Esophagus muscularis mucosa (tissue), 4 donors: ENCODE measurements at regions not wholly inside any gene's neighbourhood (a gene's known extent, or its start where the extent isn't known, plus 50 kb on each side); places are given as distances from the start of the nearest gene placed in this dataset.

Source experiments
- DNase-seq: peaks from one replicate; pipeline ENCODE4 v3.0.0-alpha.2; 2017; ENCODE audit errors: extremely low spot score
- H3K27ac ChIP-seq, 4 donors: fragments of 200-600 bp; sonication (generic); replicated peaks in 1 of 4; 1 replicate in 3 of 4; 2 replicates in 1 of 4; pipeline ENCODE4 v1.5.1; 2016 to 2019; ENCODE audit warnings: mild to moderate bottlenecking in 1 of 4
- H3K27me3 ChIP-seq, 4 donors: fragments of 200-600 bp; sonication (generic); one replicate each; pipeline versions ENCODE4 v1.5.1 to v1.6.0; 2016 to 2019
- H3K36me3 ChIP-seq, 4 donors: fragments of 200-600 bp; sonication (generic); one replicate each; pipeline ENCODE4 v1.5.1; 2016 to 2019
- H3K4me1 ChIP-seq, 4 donors: fragments of 200-600 bp; sonication (generic); one replicate each; pipeline ENCODE4 v1.5.1; 2016 to 2019
- H3K4me3 ChIP-seq, 4 donors: fragments of 200-600 bp; sonication (generic); 1 replicate in 2 of 4; 2 replicates in 2 of 4; pipeline ENCODE4 v1.5.1; 2016 to 2019; ENCODE audit warnings: mild to moderate bottlenecking in 4 of 4, moderate library complexity in 1 of 4
- H3K9me3 ChIP-seq, 4 donors: fragments of 200-600 bp; sonication (generic); 1 replicate in 3 of 4; 2 replicates in 1 of 4; pipeline ENCODE4 v1.5.1; 2016 to 2019
- CTCF ChIP-seq, 3 experiments: fragments of 200-600 bp in 2 of 3; fragments of 450-650 bp in 1 of 3; sonication (generic) in 2 of 3; IDR thresholded peaks; one replicate each; pipeline ENCODE4 v1.5.1; 2017 to 2019; ENCODE audit warnings: antibody characterized with exemption in 3 of 3, mild to moderate bottlenecking in 2 of 3, moderate library complexity in 1 of 3
- EP300 ChIP-seq: sonication (generic); formaldehyde crosslinking; IDR thresholded peaks from one replicate; pipeline ENCODE4 v1.6.1; 2017; ENCODE audit warnings: antibody characterized with exemption
- POLR2A ChIP-seq: fragments of 450-650 bp; IDR thresholded peaks from one replicate; pipeline ENCODE4 v1.6.1; 2017; ENCODE audit warnings: antibody characterized with exemption, moderate library complexity, mild to moderate bottlenecking, low read depth
- POLR2AphosphoS5 ChIP-seq, 2 donors: sonication (generic); formaldehyde crosslinking; IDR thresholded peaks; one replicate each; pipeline ENCODE4 v1.6.1; 2017; ENCODE audit warnings: antibody characterized with exemption in 2 of 2
- WGBS: methylation state at CpG from one replicate; pipeline ENCODE4 v1.1.5; 2018; 5-methylcytosine and 5-hydroxymethylcytosine counted together
- intact Hi-C: fragments of 100-400 bp; cut with DNase I; formaldehyde crosslinking; loops from one replicate; pipeline ENCODE4 v1.15.1; 2023

- 78% methylated on average over 4 of the region's 4 CpGs for WGBS
- H3K27ac ChIP-seq, result no peak overlapping the region
- H3K4me1 ChIP-seq, result peaks cover 20 to 72% (median 58%) of the 10 kb centered on the region in 4 donors
These were observed 271.2 kb upstream of the ROPN1 start for GRCh38 chr3:124263168-124263567.

GRCh38 chr3:124264346-124264745 lies 272.4 kb upstream of the ROPN1 start:
- DNase-seq, result no peak
- Histone ChIP-seq H3K9me3 (no peaks in the 10 kb centered on the region), H3K4me1 (peaks cover 18 to 72% (median 57%) of the 10 kb centered on the region in 4 donors), H3K36me3 (peaks cover 0 to 7% (median 0%) of the 10 kb centered on the region in 4 donors), H3K4me3 (no peak overlapping the region), H3K27me3 (no peaks in the 10 kb centered on the region), H3K27ac (no peak overlapping the region)
- no peak for TF ChIP-seq EP300
- no peak for TF ChIP-seq POLR2AphosphoS5 (IDR thresholded peaks at IDR 0.05)
- no peak for TF ChIP-seq CTCF (IDR thresholded peaks at IDR 0.05)
- TF ChIP-seq POLR2A, result no peak
- 80% methylated on average over 8 of the region's 8 CpGs for WGBS
- intact Hi-C loops, result no loop called here

More at GRCh38 chr3:124263168-124263567, 271.2 kb upstream of the ROPN1 start:
- intact Hi-C loops, result no loop called here
- TF ChIP-seq CTCF (IDR thresholded peaks at IDR 0.05) (no peak), EP300 (no peak), POLR2AphosphoS5 (IDR thresholded peaks at IDR 0.05) (peak in 1 of 2 donors; percentile 12), POLR2A (no peak)
- H3K9me3 ChIP-seq, result no peaks in the 10 kb centered on the region
- H3K36me3 ChIP-seq, result no peaks in the 10 kb centered on the region
- DNase-seq, result no peak
- no peak overlapping the region for H3K4me3 ChIP-seq
- no peaks in the 10 kb centered on the region for H3K27me3 ChIP-seq

GRCh38 chr3:124266487-124266886 lies 274.6 kb upstream of the ROPN1 start:
- WGBS, result 32% methylated on average over 3 of the region's 3 CpGs
- peak in 1 of 2 donors; percentile 12 for TF ChIP-seq POLR2AphosphoS5 (IDR thresholded peaks at IDR 0.05)
- TF ChIP-seq POLR2A, result no peak
- Histone ChIP-seq H3K27ac (peak overlapping the region in 3 of 4 donors; percentile 63 to 87 (median 87)), H3K4me1 (peaks cover 12 to 69% (median 52%) of the 10 kb centered on the region in 4 donors), H3K36me3 (peaks cover 0 to 9% (median 0%) of the 10 kb centered on the region in 4 donors), H3K4me3 (no peak overlapping the region), H3K27me3 (no peaks in the 10 kb centered on the region), H3K9me3 (no peaks in the 10 kb centered on the region)
- no peak for DNase-seq
- intact Hi-C loops, result no loop called here

- TF ChIP-seq POLR2AphosphoS5 (IDR thresholded peaks at IDR 0.05), result no peak
- TF ChIP-seq EP300, result no peak
- TF ChIP-seq POLR2A, result no peak
- no peak for TF ChIP-seq CTCF (IDR thresholded peaks at IDR 0.05)
- no peak for DNase-seq
- intact Hi-C loops, result no loop called here
- H3K9me3 ChIP-seq, result no peaks in the 10 kb centered on the region
- peak overlapping the region; percentile 18 to 87 (median 75) for H3K27ac ChIP-seq
- peaks cover 16 to 76% (median 60%) of the 10 kb centered on the region in 4 donors for H3K4me1 ChIP-seq
- H3K36me3 ChIP-seq, result peaks cover 0 to 9% (median 0%) of the 10 kb centered on the region in 4 donors
- H3K4me3 ChIP-seq, result no peak overlapping the region
- no peaks in the 10 kb centered on the region for H3K27me3 ChIP-seq
These were observed 275.5 kb upstream of the ROPN1 start for GRCh38 chr3:124267406-124267805.

GRCh38 chr3:124268355-124268754 lies 276.4 kb upstream of the ROPN1 start:
- H3K27me3 ChIP-seq, result no peaks in the 10 kb centered on the region
- H3K4me1 ChIP-seq, result peaks cover 25 to 76% (median 65%) of the 10 kb centered on the region in 4 donors
- peaks cover 0 to 9% (median 0%) of the 10 kb centered on the region in 4 donors for H3K36me3 ChIP-seq
- no peak for DNase-seq
- 88% methylated on average over 2 of the region's 2 CpGs for WGBS
- intact Hi-C loops, result no loop called here
- no peak overlapping the region for H3K4me3 ChIP-seq
- H3K27ac ChIP-seq, result peak overlapping the region; percentile 17 to 87 (median 64)
- no peaks in the 10 kb centered on the region for H3K9me3 ChIP-seq
- TF ChIP-seq CTCF (IDR thresholded peaks at IDR 0.05) (no peak), POLR2AphosphoS5 (IDR thresholded peaks at IDR 0.05) (no peak), EP300 (no peak), POLR2A (no peak)
